ENCODE measurements at regions not wholly inside any gene's neighbourhood (a gene's known extent, or its start where the extent isn't known, plus 50 kb on each side); places are given as distances from the start of the nearest gene placed in this dataset.
"Not testable (repeated sequence)": the region's sequence is repeated elsewhere in the genome, so short reads cannot be mapped to it uniquely, and the experiment has no call there.

DNA sequence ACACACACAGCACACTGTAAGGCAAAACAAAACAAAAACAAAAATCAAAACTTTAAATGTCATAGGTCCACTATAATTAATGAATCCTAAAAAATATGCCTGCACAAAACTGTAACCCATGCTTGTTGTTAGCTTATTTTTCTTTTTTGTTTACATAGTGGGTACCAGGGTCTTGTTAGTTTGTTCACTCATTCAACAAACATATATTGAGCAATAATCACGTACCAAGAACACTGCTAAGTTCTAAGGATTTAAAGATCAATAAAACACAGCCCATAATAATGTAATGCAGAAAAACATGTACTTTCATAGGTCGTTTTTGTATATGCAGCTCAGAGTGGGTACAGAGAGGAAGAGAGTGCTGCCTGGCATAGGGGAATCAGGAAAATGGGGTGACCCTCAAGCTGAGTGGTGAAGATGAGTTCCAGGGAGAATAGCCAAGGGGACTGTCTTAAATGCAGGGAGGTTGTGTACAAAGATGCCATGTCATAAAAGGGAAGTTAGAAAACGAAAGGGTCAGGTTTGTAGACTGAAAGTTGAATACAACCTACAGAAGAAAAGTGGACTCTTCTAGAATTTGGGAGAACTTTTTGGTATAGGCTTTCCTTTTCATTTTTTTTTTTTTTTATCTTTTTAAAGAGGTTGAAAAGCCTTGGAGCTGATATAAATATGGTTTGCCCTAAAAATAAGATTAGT lies 113.3 kb upstream of the TBX18 start:
- no peaks in the 10 kb centered on the region for H3K36me3 Mint-ChIP-seq (ENCODE audit: low read depth)
- no peaks in the 10 kb centered on the region for H3K4me1 Mint-ChIP-seq (ENCODE audit: low read depth)
- CTCF ChIA-PET = no interaction called here
- H3K9me3 Mint-ChIP-seq = peaks cover 2% of the 10 kb centered on the region
- no peak for DNase-seq
- no peak overlapping the region for H3K27ac Mint-ChIP-seq
- H3K4me3 Mint-ChIP-seq = no peak overlapping the region
- H3K27me3 Mint-ChIP-seq (ENCODE audit: low read depth) = no peaks in the 10 kb centered on the region
- intact Hi-C loops (cut with micrococcal nuclease) = no loop called here

DNA sequence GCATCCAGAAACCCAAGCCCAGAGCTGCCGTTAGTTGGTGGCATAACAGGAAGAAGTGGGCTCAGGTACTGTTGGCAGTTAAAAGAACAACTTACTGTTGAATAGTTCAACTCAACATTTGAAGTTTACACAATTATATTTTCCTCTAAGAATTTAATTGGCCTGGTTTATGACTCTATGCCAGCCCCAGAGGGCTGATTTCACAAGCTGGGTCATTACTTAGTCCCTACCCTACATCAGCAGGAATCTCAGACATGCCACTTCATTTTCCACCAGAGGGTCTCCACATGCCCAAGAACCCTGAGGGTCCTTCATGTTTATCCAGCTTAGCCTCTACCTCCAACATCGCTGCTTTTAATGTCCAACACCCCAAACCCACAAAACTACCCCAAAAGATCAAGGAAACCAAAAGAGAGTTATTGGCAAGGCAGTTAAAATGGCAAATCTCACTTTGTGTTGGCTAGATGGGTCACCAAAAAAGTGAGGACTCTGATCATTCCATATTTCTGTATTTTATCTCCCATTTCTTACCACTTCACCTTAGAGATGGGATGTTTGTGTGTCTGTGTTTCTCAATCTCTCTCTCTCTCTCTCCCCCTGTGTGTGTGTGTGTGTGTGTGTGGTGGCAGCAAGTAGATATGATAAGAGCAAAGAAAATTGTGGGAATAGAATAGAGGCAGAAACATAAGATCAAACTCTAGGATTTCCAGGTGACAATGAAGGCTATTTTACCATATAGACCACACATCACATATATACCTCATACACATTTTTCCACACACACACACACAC lies 112.5 kb upstream of the TBX18 start:
- Mint-ChIP-seq H3K4me3 (no peak overlapping the region), H3K9me3 (peaks cover 2% of the 10 kb centered on the region), H3K4me1 (ENCODE audit: low read depth) (no peaks in the 10 kb centered on the region), H3K27ac (no peak overlapping the region), H3K36me3 (ENCODE audit: low read depth) (no peaks in the 10 kb centered on the region), H3K27me3 (ENCODE audit: low read depth) (no peaks in the 10 kb centered on the region)
- CTCF ChIA-PET = no interaction called here
- DNase-seq = no peak
- intact Hi-C loops (cut with micrococcal nuclease) = no loop called here

DNA sequence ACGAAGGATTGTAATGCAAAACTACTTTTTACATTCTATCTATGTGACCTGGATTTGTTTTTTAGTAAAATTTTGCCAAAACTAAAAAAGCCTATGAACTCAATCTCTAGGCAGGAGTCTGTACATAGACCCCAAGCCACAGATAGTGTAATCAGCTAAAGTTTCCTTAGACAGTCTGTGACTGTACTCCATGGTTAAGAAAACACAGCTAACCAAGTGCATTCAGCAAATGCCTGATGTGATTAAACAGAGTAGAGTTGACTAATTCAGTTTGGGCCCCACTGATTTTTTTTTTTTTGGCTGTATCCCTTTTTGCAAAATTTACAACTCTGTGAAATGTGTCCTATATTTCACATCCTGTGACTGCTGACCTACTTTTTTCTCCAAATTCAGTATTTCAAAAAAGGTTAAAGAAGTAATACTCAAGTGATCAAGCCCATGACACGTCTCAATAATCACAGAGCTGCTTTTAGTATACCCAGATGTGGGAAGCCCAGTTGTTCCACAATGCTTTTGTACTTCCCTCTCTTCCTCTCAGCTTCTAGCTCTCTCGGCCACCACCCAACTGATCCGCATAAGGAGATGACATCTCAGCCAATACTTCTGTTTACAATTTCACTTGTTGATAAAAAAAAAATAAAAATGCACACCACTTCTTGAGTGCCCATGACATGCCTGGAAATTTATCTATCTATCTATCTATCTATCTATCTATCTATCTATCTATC lies 108.8 kb upstream of the TBX18 start:
- CTCF ChIA-PET = no interaction called here
- H3K9me3 Mint-ChIP-seq = peaks cover 4% of the 10 kb centered on the region
- no peak for DNase-seq
- H3K4me1 Mint-ChIP-seq (ENCODE audit: low read depth) = no peaks in the 10 kb centered on the region
- H3K36me3 Mint-ChIP-seq (ENCODE audit: low read depth) = no peaks in the 10 kb centered on the region
- no peak overlapping the region for H3K4me3 Mint-ChIP-seq
- no peaks in the 10 kb centered on the region for H3K27me3 Mint-ChIP-seq (ENCODE audit: low read depth)
- H3K27ac Mint-ChIP-seq = no peak overlapping the region
- intact Hi-C loops (cut with micrococcal nuclease) = no loop called here

DNA sequence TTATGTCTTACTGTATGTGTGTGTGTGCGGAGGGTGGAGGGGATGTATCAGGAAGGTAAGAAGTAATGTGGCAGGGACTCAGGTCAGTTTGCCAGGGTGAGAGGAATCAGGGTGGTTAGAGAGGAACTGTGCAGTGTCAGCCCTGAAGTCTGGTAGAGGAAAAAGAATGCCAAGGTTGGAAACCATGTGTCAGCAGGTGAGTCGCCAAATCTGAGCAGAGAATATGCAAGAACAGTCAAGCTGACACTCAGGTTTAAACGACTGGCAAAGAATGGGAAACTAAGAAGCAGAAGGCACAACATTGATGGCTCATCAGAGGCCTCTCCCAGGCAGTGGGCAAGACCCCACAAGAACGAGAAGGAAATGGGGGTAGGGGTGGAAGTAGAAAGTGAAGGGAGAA lies 107.5 kb upstream of the TBX18 start:
- DNase-seq = no peak
- intact Hi-C loops (cut with micrococcal nuclease) = no loop called here
- H3K9me3 Mint-ChIP-seq = peaks cover 3% of the 10 kb centered on the region
- H3K36me3 Mint-ChIP-seq (ENCODE audit: low read depth) = no peaks in the 10 kb centered on the region
- CTCF ChIA-PET = no interaction called here
- H3K4me1 Mint-ChIP-seq (ENCODE audit: low read depth) = no peaks in the 10 kb centered on the region
- H3K4me3 Mint-ChIP-seq = no peak overlapping the region
- H3K27ac Mint-ChIP-seq = no peak overlapping the region
- H3K27me3 Mint-ChIP-seq (ENCODE audit: low read depth) = no peaks in the 10 kb centered on the region

DNA sequence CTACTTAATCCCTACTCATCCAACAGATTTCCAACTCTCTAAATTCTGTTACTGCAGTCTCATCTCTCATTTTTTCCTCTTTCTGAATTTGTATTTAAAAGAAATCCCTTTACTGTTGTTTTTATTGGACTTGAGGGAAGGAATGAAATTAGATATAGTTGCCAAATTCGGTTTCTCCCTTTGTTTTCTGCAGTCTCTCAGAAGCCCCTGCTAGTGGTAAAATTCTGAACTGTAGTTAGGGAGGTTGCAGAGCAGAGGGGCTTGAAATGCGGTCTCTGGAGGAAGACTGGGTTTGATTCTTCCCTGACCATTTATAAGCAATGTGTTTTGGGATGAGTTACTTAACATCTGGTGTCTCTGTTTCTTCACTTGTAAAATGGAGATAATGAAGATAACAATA lies 106.3 kb upstream of the TBX18 start:
- CTCF ChIA-PET = no interaction called here
- Mint-ChIP-seq H3K27ac (no peak overlapping the region), H3K27me3 (ENCODE audit: low read depth) (no peaks in the 10 kb centered on the region), H3K9me3 (peaks cover 2% of the 10 kb centered on the region), H3K4me1 (ENCODE audit: low read depth) (no peaks in the 10 kb centered on the region), H3K36me3 (ENCODE audit: low read depth) (no peaks in the 10 kb centered on the region), H3K4me3 (no peak overlapping the region)
- DNase-seq = no peak
- intact Hi-C loops (cut with micrococcal nuclease) = no loop called here

DNA sequence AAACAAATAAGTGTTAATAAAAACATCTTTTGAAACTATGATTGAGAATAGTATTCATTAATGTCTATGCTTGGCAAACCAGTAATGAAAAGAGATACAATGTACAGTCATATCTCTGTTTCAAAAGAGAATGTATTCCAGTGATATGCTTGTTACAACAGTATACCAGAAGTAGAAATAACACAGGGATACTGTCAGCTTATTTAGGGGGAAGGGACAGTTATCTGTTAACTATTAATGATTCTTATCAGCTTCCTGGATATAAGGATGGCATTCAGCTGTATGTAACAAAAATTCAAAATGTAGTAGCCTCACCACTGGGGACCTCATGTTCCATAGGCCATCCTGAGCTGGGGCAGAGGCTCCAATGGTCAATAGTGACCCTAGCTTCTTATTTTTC lies 103.8 kb upstream of the TBX18 start:
- Mint-ChIP-seq H3K4me1 (ENCODE audit: low read depth) (no peaks in the 10 kb centered on the region), H3K27me3 (ENCODE audit: low read depth) (no peaks in the 10 kb centered on the region), H3K36me3 (ENCODE audit: low read depth) (no peaks in the 10 kb centered on the region), H3K9me3 (peaks cover 2% of the 10 kb centered on the region), H3K4me3 (no peak overlapping the region), H3K27ac (no peak overlapping the region)
- CTCF ChIA-PET = no interaction called here
- intact Hi-C loops (cut with micrococcal nuclease) = no loop called here
- no peak for DNase-seq

DNA sequence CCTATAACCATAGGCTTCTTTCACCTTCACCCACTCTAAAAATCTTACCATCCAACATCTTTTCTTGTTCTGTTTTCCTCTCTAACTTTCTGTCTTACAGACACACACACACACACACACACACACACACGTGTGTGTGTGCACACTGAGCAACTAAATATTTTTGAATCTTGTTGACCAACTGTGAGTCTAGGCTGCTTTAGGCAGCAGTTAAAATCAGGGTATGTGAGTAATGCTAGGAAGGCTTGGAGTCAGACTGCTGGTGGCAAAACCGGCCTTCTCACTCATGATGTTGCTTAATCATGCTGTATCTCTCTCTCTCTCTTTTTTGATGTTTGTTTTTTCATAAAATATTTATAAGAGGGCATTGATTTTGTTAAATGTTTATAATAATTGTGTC lies 103.1 kb upstream of the TBX18 start:
- no peak for DNase-seq
- Mint-ChIP-seq H3K4me3 (no peak overlapping the region), H3K27ac (no peak overlapping the region), H3K9me3 (peaks cover 2% of the 10 kb centered on the region), H3K36me3 (ENCODE audit: low read depth) (no peaks in the 10 kb centered on the region), H3K4me1 (ENCODE audit: low read depth) (no peaks in the 10 kb centered on the region), H3K27me3 (ENCODE audit: low read depth) (no peaks in the 10 kb centered on the region)
- intact Hi-C loops (cut with micrococcal nuclease) = no loop called here
- CTCF ChIA-PET = no interaction called here

DNA sequence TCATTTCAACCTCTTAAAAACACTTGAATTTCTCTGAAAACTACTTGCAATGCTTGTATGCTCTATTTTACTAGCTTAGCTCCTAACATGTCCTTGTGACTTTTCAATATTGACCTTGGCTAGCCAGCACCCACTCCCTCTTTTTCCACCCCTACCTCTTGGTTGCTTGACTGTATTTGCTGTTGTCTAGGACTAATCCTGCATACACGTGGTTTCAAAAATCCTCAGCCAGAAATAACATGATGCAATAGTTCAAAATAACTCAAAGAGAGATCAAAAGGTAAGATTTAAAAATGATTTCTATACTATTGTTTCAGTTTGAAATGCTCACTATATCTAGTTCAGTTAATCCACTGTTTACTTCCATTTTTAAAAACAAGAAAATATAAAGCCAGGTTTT lies 102.3 kb upstream of the TBX18 start:
- Mint-ChIP-seq H3K4me1 (ENCODE audit: low read depth) (no peaks in the 10 kb centered on the region), H3K9me3 (no peaks in the 10 kb centered on the region), H3K4me3 (no peak overlapping the region), H3K27ac (no peak overlapping the region), H3K27me3 (ENCODE audit: low read depth) (no peaks in the 10 kb centered on the region), H3K36me3 (ENCODE audit: low read depth) (no peaks in the 10 kb centered on the region)
- intact Hi-C loops (cut with micrococcal nuclease) = no loop called here
- no peak for DNase-seq
- CTCF ChIA-PET = no interaction called here

DNA sequence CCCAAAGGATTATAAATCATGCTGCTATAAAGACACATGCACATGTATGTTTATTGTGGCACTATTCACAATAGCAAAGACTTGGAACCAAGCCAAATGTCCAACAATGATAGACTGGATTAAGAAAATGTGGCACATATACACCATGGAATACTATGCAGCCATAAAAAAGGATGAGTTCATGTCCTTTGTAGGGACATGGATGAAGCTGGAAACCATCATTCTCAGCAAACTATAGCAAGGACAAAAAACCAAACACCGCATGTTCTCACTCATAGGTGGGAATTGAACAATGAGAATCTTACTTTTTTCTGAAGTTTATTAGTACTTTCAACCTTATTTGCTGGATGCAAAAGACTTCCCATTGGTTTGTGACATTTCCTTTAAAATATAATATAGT lies 101.0 kb upstream of the TBX18 start:
- intact Hi-C loops (cut with micrococcal nuclease); H3K9me3 Mint-ChIP-seq; H3K4me1 Mint-ChIP-seq (ENCODE audit: low read depth); H3K4me3 Mint-ChIP-seq; H3K27ac Mint-ChIP-seq; H3K27me3 Mint-ChIP-seq (ENCODE audit: low read depth); DNase-seq; H3K36me3 Mint-ChIP-seq (ENCODE audit: low read depth); CTCF ChIA-PET: not testable (repeated sequence)

DNA sequence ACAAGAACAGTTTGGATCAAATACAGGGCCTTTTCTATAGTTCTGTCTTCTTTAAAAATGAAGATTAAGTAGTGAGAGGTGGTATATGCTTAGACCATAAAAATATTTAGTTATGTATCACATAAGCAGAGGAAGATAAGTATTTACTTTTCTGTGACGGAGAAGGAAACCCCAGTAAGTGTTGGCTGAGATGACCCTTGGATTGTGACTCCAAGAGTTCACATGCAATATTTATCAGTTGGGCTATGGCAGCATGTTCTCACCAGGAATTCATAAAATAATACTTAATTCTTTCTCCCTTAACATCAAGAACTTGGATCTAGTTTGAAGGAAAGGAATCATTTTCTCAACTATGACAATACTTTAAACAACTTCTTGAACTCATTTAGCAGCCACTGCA lies 98.4 kb upstream of the TBX18 start:
- DNase-seq = no peak
- Mint-ChIP-seq H3K9me3 (no peaks in the 10 kb centered on the region), H3K36me3 (ENCODE audit: low read depth) (no peaks in the 10 kb centered on the region), H3K27ac (no peak overlapping the region), H3K27me3 (ENCODE audit: low read depth) (no peaks in the 10 kb centered on the region), H3K4me1 (ENCODE audit: low read depth) (no peaks in the 10 kb centered on the region), H3K4me3 (no peak overlapping the region)
- intact Hi-C loops (cut with micrococcal nuclease) = no loop called here
- CTCF ChIA-PET = no interaction called here

DNA sequence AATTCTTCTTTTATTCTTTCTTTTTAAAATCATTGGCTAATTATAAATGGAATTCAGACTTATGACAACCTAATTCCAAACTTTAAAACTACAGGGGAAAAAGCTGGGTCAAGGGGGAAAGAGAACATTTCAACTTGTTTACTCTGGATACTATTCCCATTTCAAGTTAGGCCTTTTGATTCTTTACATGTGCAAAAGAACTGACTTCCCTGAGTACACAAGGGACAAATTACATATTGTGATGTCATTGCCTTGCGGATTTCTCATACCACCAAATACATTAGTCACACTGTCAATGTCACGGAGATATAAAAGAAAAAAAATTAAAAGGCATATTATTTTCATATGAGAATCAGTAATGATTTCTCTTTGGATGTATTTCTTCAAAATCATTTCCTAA lies 96.5 kb upstream of the TBX18 start:
- Mint-ChIP-seq H3K4me3 (no peak overlapping the region), H3K4me1 (ENCODE audit: low read depth) (no peaks in the 10 kb centered on the region), H3K27ac (no peak overlapping the region), H3K36me3 (ENCODE audit: low read depth) (no peaks in the 10 kb centered on the region), H3K9me3 (no peaks in the 10 kb centered on the region), H3K27me3 (ENCODE audit: low read depth) (no peaks in the 10 kb centered on the region)
- intact Hi-C loops (cut with micrococcal nuclease) = no loop called here
- CTCF ChIA-PET = no interaction called here
- no peak for DNase-seq

DNA sequence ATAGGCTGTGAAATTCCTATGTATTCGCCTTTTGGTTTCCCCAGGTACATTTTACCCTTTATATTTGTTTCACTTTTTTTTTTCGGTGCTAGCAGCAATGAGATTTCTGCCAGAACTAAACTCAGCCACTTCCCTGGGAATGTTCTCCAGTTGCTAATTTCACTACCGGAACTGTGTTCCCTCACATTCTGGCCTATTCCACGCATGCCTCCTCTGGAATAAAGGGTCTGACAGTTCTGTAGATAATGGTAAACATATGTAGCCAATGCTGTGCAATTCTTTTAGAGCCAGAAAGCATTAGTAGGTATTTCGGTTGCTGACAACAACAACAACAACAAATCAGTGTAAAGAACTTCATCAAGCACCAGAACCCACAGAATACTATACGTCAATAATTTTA lies 96.1 kb upstream of the TBX18 start:
- H3K4me1 Mint-ChIP-seq (ENCODE audit: low read depth) = no peaks in the 10 kb centered on the region
- H3K9me3 Mint-ChIP-seq = peaks cover 2% of the 10 kb centered on the region
- intact Hi-C loops (cut with micrococcal nuclease) = no loop called here
- H3K4me3 Mint-ChIP-seq = no peak overlapping the region
- no peaks in the 10 kb centered on the region for H3K27me3 Mint-ChIP-seq (ENCODE audit: low read depth)
- CTCF ChIA-PET = no interaction called here
- DNase-seq = no peak
- H3K36me3 Mint-ChIP-seq (ENCODE audit: low read depth) = no peaks in the 10 kb centered on the region
- no peak overlapping the region for H3K27ac Mint-ChIP-seq

DNA sequence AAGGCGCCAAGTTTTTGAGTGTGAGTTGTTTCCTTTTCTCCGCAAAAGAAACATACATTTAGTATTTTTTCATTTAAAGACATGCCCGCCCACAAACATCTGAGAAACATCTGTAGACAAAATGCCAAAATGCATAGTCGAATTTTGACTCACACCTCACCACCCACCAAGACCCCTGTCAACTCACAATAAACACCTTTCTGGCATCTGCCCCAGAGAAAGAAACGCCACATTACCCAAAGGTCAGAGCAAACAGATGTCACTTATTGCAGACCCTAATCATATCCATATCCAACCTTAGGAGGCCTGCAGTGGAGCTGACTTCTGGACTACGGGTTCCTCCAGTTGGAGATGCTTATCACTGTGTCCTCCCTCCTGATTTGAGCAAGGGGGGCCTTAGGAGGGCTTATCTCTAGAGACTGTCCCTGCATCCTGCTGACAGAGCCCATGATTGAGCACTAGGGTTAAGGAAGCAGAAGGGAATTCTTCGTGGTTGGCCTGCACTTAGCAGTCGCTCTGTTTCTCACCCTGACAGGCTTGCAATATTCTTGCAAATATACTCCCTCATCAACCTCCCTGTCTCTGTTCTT lies 90.5 kb upstream of the TBX18 start:
- H3K27me3 Mint-ChIP-seq (ENCODE audit: low read depth) = peaks cover 2% of the 10 kb centered on the region
- CTCF ChIA-PET = no interaction called here
- no peaks in the 10 kb centered on the region for H3K4me1 Mint-ChIP-seq (ENCODE audit: low read depth)
- peaks cover 8% of the 10 kb centered on the region for H3K9me3 Mint-ChIP-seq
- no peak overlapping the region for H3K27ac Mint-ChIP-seq
- H3K36me3 Mint-ChIP-seq (ENCODE audit: low read depth) = no peaks in the 10 kb centered on the region
- no peak for DNase-seq
- no peak overlapping the region for H3K4me3 Mint-ChIP-seq
- intact Hi-C loops (cut with micrococcal nuclease) = no loop called here

Measured in activated naive CD4-positive, alpha-beta T cell treated with anti-CD3 and anti-CD28 coated beads for 36 hours (primary cell).